Small intestine (tissue), 7 donors: ENCODE measurements at regions not wholly inside any gene's neighbourhood (a gene's known extent, or its start where the extent isn't known, plus 50 kb on each side); places are given as distances from the start of the nearest gene placed in this dataset.

Experiments used
- DNase-seq, 2 donors: peaks; one replicate each; pipeline versions ENCODE4 v3.0.0 to v3.0.0-alpha.2; 2013
- FAIRE-seq: peaks from 2 replicates; lab custom pipeline; 2012; peaks lifted over from hg19 to GRCh38; lab: Jason Lieb, UNC
- H3K27ac ChIP-seq, 3 donors: one replicate each; pipeline ENCODE4 v1.5.1; 2013; ENCODE audit warnings: low read length in 2 of 3, mild to moderate bottlenecking in 2 of 3, control low read depth in 1 of 3, inconsistent platforms in 1 of 3, low read depth in 1 of 3, moderate library complexity in 1 of 3
- H3K27me3 ChIP-seq, 3 donors: one replicate each; pipeline ENCODE4 v1.6.1; 2013; ENCODE audit warnings: low read length in 3 of 3, inconsistent platforms in 1 of 3; ENCODE audit not compliant: control insufficient read depth in 3 of 3, insufficient read depth in 3 of 3
- H3K36me3 ChIP-seq, 3 donors: one replicate each; pipeline ENCODE4 v1.6.1; 2013; ENCODE audit warnings: low read length in 3 of 3, inconsistent platforms in 1 of 3, low read depth in 1 of 3, mild to moderate bottlenecking in 1 of 3, moderate library complexity in 1 of 3; ENCODE audit not compliant: control insufficient read depth in 3 of 3, insufficient read depth in 2 of 3
- H3K4me1 ChIP-seq, 3 donors: one replicate each; pipeline ENCODE4 v1.6.1; 2013; ENCODE audit warnings: low read length in 2 of 3, inconsistent platforms in 1 of 3, low read depth in 1 of 3, mild to moderate bottlenecking in 1 of 3, moderate library complexity in 1 of 3; ENCODE audit not compliant: control insufficient read depth in 3 of 3, insufficient read depth in 2 of 3
- H3K4me3 ChIP-seq, 3 donors: one replicate each; pipeline ENCODE4 v1.5.1; 2013; ENCODE audit warnings: low read length in 3 of 3, control low read depth in 1 of 3, inconsistent platforms in 1 of 3, low read depth in 1 of 3, mild to moderate bottlenecking in 1 of 3, moderate library complexity in 1 of 3
- H3K9me3 ChIP-seq, 2 donors: one replicate each; pipeline ENCODE4 v1.6.1; 2013; ENCODE audit warnings: low read depth in 1 of 2, low read length in 1 of 2; ENCODE audit not compliant: control insufficient read depth in 2 of 2, insufficient read depth in 1 of 2
- WGBS, 3 donors: extraction: QIAGEN DNeasy Blood & Tissue Kit; methylation state at CpG; one replicate each; pipeline ENCODE4 v1.1.7; 2013; 5-methylcytosine and 5-hydroxymethylcytosine counted together
- donor health status: healthy with polysubstance abuse.
- donor health status: control.
- donor health status: control.
- donor health status: Bipolar disorder and iron deficiency.
- donor health status: healthy.

DNA sequence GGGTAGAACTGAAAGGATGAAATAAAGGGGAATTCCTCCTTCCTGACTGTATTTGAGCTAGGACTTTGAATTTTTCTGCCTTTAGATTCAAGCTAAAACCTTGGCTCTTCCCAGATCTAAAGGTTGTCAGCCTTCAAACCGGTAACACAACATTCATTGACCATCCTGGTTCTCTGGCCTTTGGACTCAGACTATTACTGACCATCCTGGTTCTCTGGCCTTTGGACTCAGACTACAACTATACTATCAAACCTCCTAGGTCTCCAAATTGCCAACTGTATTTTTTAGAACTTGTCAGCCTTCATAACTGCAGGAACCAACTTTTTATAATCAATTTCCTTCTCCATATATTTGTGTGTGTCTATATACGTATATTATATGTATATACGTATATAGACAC is 140.6 kb upstream of the RBMY1B start:
- DNase-seq (peak; percentile 1 to 63), FAIRE-seq (no peak)
- no peaks in the 10 kb centered on the region for H3K9me3 ChIP-seq
- H3K4me1 ChIP-seq: no peaks in the 10 kb centered on the region
- H3K27ac ChIP-seq: no peak overlapping the region
- no peaks in the 10 kb centered on the region for H3K27me3 ChIP-seq
- 59 to 67% methylated on average over 3 of the region's 3 CpGs; no CpG with 5 or more reads in 1 of the 3 donors for WGBS, 3 donors
- no peaks in the 10 kb centered on the region for H3K36me3 ChIP-seq
- no peak overlapping the region for H3K4me3 ChIP-seq

DNA sequence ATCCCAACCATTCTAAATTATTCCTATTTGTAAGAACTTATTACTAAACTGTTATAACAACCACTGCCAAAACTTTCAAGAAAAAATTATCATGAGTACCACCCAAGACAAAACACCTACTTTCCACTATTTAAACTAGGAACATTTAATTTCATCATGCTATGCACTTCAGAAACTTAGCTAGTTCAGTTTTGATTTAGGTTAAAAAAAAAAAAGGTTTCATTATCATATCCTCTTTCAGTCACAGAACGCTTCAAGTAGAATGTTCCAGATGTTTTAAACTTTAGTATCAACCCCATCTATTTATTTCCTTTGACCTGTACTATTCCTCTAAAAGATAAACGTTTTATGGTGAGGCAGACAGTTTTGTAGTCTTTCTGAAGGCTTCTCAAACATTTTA is 117.0 kb upstream of the RBMY1B start:
- DNase-seq: no peak
- no peaks in the 10 kb centered on the region for H3K27me3 ChIP-seq
- no peaks in the 10 kb centered on the region for H3K9me3 ChIP-seq
- WGBS, 3 donors: 18 to 30% methylated on average over 2 of the region's 2 CpGs; no CpG with 5 or more reads in 1 of the 3 donors
- H3K4me3 ChIP-seq: no peak overlapping the region
- H3K27ac ChIP-seq: no peak overlapping the region
- no peaks in the 10 kb centered on the region for H3K4me1 ChIP-seq
- H3K36me3 ChIP-seq: no peaks in the 10 kb centered on the region
- peak; percentile 36 for FAIRE-seq

DNA sequence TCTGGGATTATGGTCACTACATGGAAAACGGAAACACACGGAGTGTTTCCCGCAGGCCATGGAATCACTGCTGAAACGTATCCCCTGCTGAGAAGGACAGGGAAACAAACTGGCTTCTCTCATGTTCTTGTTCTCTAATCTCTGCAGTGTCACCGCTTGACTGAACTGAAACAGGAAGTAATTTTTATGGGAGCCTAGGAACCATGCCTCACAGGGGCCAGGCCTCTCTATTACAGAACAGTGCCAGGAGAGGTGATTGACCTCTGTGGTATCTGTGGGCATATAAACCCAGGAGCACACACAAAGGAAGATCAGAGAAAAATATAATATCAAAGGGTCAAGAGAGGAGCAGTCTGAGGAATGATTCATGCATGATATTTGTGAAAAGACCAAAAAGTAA is 88.9 kb upstream of the RBMY1B start:
- FAIRE-seq (no peak), DNase-seq (peak in 1 of 2 donors; percentile 56)
- H3K27me3 ChIP-seq: no peaks in the 10 kb centered on the region
- H3K9me3 ChIP-seq: no peaks in the 10 kb centered on the region
- no peaks in the 10 kb centered on the region for H3K36me3 ChIP-seq
- no peak overlapping the region for H3K4me3 ChIP-seq
- H3K4me1 ChIP-seq: no peaks in the 10 kb centered on the region
- WGBS, 3 donors: 64 to 65% methylated on average over 5 of the region's 5 CpGs; no CpG with 5 or more reads in 1 of the 3 donors
- no peak overlapping the region for H3K27ac ChIP-seq

DNA sequence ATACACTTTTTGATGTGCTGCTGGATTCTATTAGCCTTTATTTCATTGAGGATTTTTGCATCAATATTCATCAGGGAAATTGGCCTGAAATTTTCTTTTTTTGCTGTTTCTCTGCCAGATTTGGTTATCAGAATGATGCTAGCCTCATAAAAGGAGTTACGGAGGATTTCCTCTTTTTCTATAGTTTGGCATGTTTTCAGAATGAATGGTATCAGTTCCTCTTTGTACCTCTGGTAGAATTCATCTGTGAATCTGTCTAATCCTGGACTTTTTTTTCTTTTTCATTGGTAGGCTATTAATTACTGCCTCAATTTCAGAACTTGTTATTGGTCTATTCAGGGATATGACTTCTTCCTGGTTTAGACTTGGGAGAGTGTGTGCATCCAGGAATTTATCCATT is 70.6 kb upstream of the RBMY1B start:
- 75 to 78% methylated on average over 1 of the region's 1 CpG; no CpG with 5 or more reads in 1 of the 3 donors for WGBS, 3 donors
- Histone ChIP-seq H3K36me3 (no peaks in the 10 kb centered on the region), H3K4me3 (no peak overlapping the region), H3K27me3 (no peaks in the 10 kb centered on the region), H3K4me1 (no peaks in the 10 kb centered on the region), H3K27ac (no peak overlapping the region), H3K9me3 (no peaks in the 10 kb centered on the region)
- FAIRE-seq: no peak
- DNase-seq: no peak

DNA sequence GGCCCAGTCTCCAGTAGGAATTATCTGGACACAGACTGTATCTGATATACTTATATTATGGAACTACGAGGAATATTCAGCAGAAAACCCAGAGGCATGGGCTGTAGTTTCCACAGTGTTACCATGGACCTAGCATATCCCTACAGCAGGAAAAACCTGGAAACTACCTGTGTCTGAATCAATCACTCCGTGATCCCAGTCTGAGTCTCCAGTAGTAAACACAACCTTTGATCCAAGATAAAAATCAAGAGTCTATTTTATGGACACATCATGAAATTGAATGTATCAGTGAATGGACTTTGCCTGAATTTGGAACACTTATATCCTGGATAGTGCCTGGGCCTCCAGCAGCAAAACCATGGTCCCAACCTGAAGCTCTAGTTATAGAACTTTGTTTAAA is 57.5 kb upstream of the RBMY1B start:
- no peaks in the 10 kb centered on the region for H3K9me3 ChIP-seq
- no peak overlapping the region for H3K27ac ChIP-seq
- no peaks in the 10 kb centered on the region for H3K27me3 ChIP-seq
- 11 to 33% methylated on average over 2 of the region's 2 CpGs; no CpG with 5 or more reads in 1 of the 3 donors for WGBS, 3 donors
- peak; percentile 7 to 75 for DNase-seq
- H3K4me1 ChIP-seq: no peaks in the 10 kb centered on the region
- no peak overlapping the region for H3K4me3 ChIP-seq
- peak; percentile 5 for FAIRE-seq
- no peaks in the 10 kb centered on the region for H3K36me3 ChIP-seq

DNA sequence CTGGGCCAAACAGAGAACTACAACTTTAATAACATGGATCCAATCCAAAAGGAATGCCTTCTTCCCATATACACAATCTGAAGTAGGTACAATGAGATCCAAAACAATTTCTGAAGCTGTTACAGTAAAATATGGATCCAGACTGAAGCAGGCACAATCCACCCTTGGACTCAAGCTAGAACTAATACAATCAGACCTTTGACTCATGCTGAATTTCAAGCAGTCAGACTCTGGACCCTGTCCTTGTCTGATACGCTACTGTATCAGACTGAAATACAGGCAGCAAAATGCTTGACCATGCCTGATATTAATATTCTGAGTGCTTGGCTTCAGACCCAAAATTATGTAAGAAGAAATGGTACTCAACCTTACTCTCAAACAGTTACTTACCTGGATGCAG is 57.0 kb upstream of the RBMY1B start:
- Histone ChIP-seq H3K27me3 (no peaks in the 10 kb centered on the region), H3K27ac (no peak overlapping the region), H3K9me3 (no peaks in the 10 kb centered on the region), H3K4me3 (no peak overlapping the region), H3K36me3 (no peaks in the 10 kb centered on the region), H3K4me1 (no peaks in the 10 kb centered on the region)
- DNase-seq (peak; percentile 0 to 77), FAIRE-seq (no peak)
- 8 to 63% methylated on average over 1 of the region's 1 CpG; no CpG with 5 or more reads in 1 of the 3 donors for WGBS, 3 donors

DNA sequence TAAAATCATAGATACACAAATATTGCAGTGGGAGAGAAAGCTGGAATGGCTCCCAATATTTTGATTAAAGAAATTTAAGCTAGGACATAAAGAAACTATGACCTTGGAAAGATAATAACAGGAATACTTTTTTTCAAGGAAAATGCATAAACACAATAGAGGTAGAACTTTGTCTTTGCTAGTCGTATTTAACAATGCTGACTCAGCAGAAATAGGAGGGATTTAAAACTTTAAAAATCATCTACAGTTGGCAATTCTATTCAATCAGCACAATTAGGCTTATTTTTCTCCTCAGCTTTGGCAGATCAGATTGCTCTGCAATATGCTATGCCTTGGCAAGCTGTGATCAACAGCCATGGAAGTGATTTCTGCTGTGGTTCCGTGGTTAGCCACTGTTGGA is 51.5 kb upstream of the RBMY1B start:
- H3K4me1 ChIP-seq: no peaks in the 10 kb centered on the region
- no peak for FAIRE-seq
- WGBS, 3 donors: 86 to 87% methylated on average over 2 of the region's 2 CpGs; no CpG with 5 or more reads in 1 of the 3 donors
- H3K9me3 ChIP-seq: no peaks in the 10 kb centered on the region
- no peaks in the 10 kb centered on the region for H3K36me3 ChIP-seq
- no peak for DNase-seq
- no peaks in the 10 kb centered on the region for H3K27me3 ChIP-seq
- H3K4me3 ChIP-seq: no peak overlapping the region
- H3K27ac ChIP-seq: no peak overlapping the region
